22Rv1 (cell line): ENCODE measurements at regions not wholly inside any gene's neighbourhood (a gene's known extent, or its start where the extent isn't known, plus 50 kb on each side); places are given as distances from the start of the nearest gene placed in this dataset.

Experiments used
- CTCF ChIP-seq: fragments of 450-650 bp; IDR thresholded peaks from 2 replicates; pipeline ENCODE4 v1.5.1; 2017; ENCODE audit warnings: mild to moderate bottlenecking
- ZFX ChIP-seq: fragments of 450-650 bp; IDR thresholded peaks from 2 replicates; pipeline ENCODE4 v1.6.1; 2017; ENCODE audit warnings: antibody characterized with exemption, borderline replicate concordance

GRCh38 chr15:77717333-77717990 is 84.8 kb upstream of the LINGO1 start:
- TF ChIP-seq CTCF (no peak), ZFX (no peak)
